PC-9 (cell line): ENCODE measurements at regions not wholly inside any gene's neighbourhood (a gene's known extent, or its start where the extent isn't known, plus 50 kb on each side); places are given as distances from the start of the nearest gene placed in this dataset.

ENCODE experiments used
- BruUV-seq: library from RNA; stranded (reverse); fragments of 400-500 nt; replicated peaks from 2 replicates; lab custom pipeline; 2021; lab: Mats Ljungman, UMichigan
- CTCF ChIA-PET: fragments of 300-600 bp; sonication (Branson Sonifier 250); formaldehyde crosslinking; loops from one replicate; lab custom pipeline; 2022; ENCODE audit warnings: antibody characterized with exemption; lab: Charles Lee
- POLR2A ChIA-PET: fragments of 300-600 bp; sonication (Branson Sonifier 250); formaldehyde crosslinking; loops from one replicate; lab custom pipeline; 2022; ENCODE audit warnings: antibody characterized with exemption; ENCODE audit not compliant: unreplicated experiment; lab: Charles Lee
- DNase-seq, 2 experiments: peaks; one replicate each; pipeline versions ENCODE4 v3.0.0 to v3.0.0-alpha.2; 2015 to 2022; ENCODE audit warnings: mixed read lengths in 1 of 2
- H2AFZ ChIP-seq: fragments of 200-600 bp; sonication (generic); 2 replicates; pipeline ENCODE4 v1.8.1; 2017; ENCODE audit warnings: antibody characterized with exemption
- H3F3A ChIP-seq: fragments of 200-600 bp; sonication (generic); 2 replicates; pipeline ENCODE4 v1.8.1; 2017; ENCODE audit warnings: antibody characterized with exemption, mild to moderate bottlenecking, low read depth; ENCODE audit not compliant: insufficient read depth
- H3K27ac ChIP-seq: fragments of 200-600 bp; sonication (generic); 2 replicates; pipeline ENCODE4 v1.6.1; 2016; ENCODE audit warnings: mixed run types
- H3K27me3 ChIP-seq: fragments of 200-600 bp; sonication (generic); 2 replicates; pipeline ENCODE4 v1.6.1; 2016; ENCODE audit warnings: low read depth, mixed run types; ENCODE audit not compliant: insufficient read depth
- H3K36me3 ChIP-seq: fragments of 200-600 bp; sonication (generic); 2 replicates; pipeline ENCODE4 v1.6.1; 2016; ENCODE audit warnings: low read depth, mixed run types
- H3K4me1 ChIP-seq: fragments of 200-600 bp; sonication (generic); replicated peaks from 2 replicates; pipeline ENCODE4 v1.6.1; 2016; ENCODE audit warnings: mixed run types; ENCODE audit not compliant: insufficient read depth
- H3K4me2 ChIP-seq: fragments of 200-600 bp; sonication (generic); 2 replicates; pipeline ENCODE4 v1.6.1; 2017; ENCODE audit warnings: mixed run types
- H3K4me3 ChIP-seq: fragments of 200-600 bp; sonication (generic); 2 replicates; pipeline ENCODE4 v1.6.1; 2016; ENCODE audit warnings: mixed run types
- H3K79me2 ChIP-seq: fragments of 200-600 bp; sonication (generic); 2 replicates; pipeline ENCODE4 v1.6.1; 2017; ENCODE audit warnings: low read depth, mixed run types
- H3K9me2 ChIP-seq: fragments of 200-600 bp; sonication (generic); 2 replicates; pipeline ENCODE4 v1.8.1; 2017; ENCODE audit warnings: mild to moderate bottlenecking; ENCODE audit not compliant: insufficient read depth
- H3K9me3 ChIP-seq: fragments of 200-600 bp; sonication (generic); 2 replicates; pipeline ENCODE4 v1.8.1; 2016; ENCODE audit warnings: low read depth; ENCODE audit not compliant: insufficient read depth
- H4K20me1 ChIP-seq: fragments of 200-600 bp; sonication (generic); 2 replicates; pipeline ENCODE4 v1.8.1; 2017; ENCODE audit not compliant: insufficient read depth
- EZH2 ChIP-seq: fragments of 200-600 bp; sonication (generic); IDR thresholded peaks from 2 replicates; pipeline ENCODE4 v1.8.0; 2017; ENCODE audit warnings: antibody characterized with exemption, low read depth
- intact Hi-C: fragments of 100-400 bp; cut with micrococcal nuclease; formaldehyde crosslinking; loops from one replicate; pipeline ENCODE4 v1.10.0; 2022; ENCODE audit not compliant: unreplicated experiment
- TF ChIP-seq, protein P1 (sequence below): fragments of 200-600 bp; sonication (generic); conservative IDR thresholded peaks from 2 replicates; pipeline ENCODE4 v1.6.1; 2017; ENCODE audit warnings: mixed run types, antibody characterized with exemption, mild to moderate bottlenecking, moderate library complexity

DNA sequence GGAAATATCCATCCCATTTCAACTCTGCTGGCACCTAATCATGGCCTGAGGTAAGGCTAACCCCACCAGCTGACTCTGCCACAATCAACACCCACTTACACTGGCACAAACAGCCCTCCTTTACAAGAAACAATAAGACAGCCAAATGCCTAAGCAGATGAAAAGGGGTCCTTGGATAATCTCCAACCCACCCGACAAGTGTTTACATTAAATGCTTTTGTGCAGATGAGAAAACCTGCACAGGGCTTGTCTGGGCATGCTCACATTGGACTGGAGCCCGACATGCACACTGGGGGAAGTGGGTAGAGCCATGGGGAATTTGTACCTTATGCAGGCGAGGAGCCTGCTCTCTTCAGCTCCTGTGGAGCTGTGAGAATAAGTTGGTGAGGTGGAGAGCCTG is 138.9 kb upstream of the ITM2A start:
- Histone ChIP-seq H3K9me3 (no peaks in the 10 kb centered on the region), H3K4me2 (no peak overlapping the region), H2AFZ (no peak overlapping the region), H3F3A (no peaks in the 10 kb centered on the region), H4K20me1 (no peaks in the 10 kb centered on the region), H3K9me2 (no peaks in the 10 kb centered on the region), H3K27me3 (no peaks in the 10 kb centered on the region), H3K36me3 (no peaks in the 10 kb centered on the region), H3K4me3 (no peak overlapping the region), H3K79me2 (no peaks in the 10 kb centered on the region), H3K4me1 (no peaks in the 10 kb centered on the region), H3K27ac (no peak overlapping the region)
- DNase-seq = no peak
- ChIA-PET CTCF (no interaction called here), POLR2A (no interaction called here)
- TF ChIP-seq EZH2 = no peak
- TF ChIP-seq, protein P1, sequence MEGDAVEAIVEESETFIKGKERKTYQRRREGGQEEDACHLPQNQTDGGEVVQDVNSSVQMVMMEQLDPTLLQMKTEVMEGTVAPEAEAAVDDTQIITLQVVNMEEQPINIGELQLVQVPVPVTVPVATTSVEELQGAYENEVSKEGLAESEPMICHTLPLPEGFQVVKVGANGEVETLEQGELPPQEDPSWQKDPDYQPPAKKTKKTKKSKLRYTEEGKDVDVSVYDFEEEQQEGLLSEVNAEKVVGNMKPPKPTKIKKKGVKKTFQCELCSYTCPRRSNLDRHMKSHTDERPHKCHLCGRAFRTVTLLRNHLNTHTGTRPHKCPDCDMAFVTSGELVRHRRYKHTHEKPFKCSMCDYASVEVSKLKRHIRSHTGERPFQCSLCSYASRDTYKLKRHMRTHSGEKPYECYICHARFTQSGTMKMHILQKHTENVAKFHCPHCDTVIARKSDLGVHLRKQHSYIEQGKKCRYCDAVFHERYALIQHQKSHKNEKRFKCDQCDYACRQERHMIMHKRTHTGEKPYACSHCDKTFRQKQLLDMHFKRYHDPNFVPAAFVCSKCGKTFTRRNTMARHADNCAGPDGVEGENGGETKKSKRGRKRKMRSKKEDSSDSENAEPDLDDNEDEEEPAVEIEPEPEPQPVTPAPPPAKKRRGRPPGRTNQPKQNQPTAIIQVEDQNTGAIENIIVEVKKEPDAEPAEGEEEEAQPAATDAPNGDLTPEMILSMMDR = no peak
- BruUV-seq = no TSS peak
- intact Hi-C loops = no loop called here

DNA sequence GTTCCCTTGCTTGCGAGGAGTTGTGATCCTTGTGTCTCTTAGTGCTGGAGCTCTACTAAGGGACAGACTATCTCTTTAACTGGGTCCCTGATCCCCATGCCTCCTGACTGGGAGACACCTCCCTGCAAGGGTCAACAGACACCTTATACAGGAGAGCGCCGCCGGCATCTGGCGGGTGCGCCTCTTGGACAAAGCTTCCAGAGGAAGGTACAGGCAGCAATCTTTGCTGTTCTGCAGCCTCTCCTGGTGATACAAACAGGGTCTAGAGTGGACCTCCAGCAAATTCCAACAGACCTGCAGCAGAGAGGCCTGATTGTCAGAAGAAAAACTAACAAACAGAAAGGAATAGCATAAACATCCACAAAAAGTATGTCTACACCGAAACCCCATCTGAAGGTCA is 115.6 kb upstream of the ITM2A start:
- TF ChIP-seq, protein P1 = no peak
- TF ChIP-seq EZH2 = no peak
- Histone ChIP-seq H3K9me3 (no peaks in the 10 kb centered on the region), H3K36me3 (no peaks in the 10 kb centered on the region), H3K27ac (no peak overlapping the region), H4K20me1 (no peaks in the 10 kb centered on the region), H3K79me2 (no peaks in the 10 kb centered on the region), H3K4me3 (no peak overlapping the region), H3F3A (no peaks in the 10 kb centered on the region), H2AFZ (no peak overlapping the region), H3K27me3 (no peaks in the 10 kb centered on the region), H3K4me1 (no peaks in the 10 kb centered on the region), H3K9me2 (no peaks in the 10 kb centered on the region), H3K4me2 (no peak overlapping the region)
- no peak for DNase-seq
- BruUV-seq = no TSS peak
- CTCF ChIA-PET = no interaction called here
- POLR2A ChIA-PET = no interaction called here
- intact Hi-C loops = no loop called here

DNA sequence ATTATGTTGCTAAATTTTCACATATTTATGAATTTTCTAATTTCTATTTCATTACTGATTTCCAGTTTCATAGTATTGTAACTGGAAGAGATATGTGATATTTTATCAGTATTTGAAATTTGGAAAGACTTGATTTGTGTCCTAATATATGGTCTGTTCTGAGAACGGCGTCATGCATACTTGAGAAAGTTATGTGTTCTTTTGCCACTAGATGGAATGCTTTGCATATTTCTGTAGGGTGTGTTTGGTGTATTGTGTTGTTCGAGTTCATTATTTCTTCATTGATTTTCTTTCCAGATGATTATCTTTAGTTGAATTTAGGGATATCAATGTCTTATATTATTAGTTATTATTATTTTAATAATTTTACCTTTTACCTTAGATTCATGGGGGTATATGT is 110.6 kb upstream of the ITM2A start:
- no peaks in the 10 kb centered on the region for H3K4me1 ChIP-seq
- no peaks in the 10 kb centered on the region for H4K20me1 ChIP-seq
- no peaks in the 10 kb centered on the region for H3K36me3 ChIP-seq
- no TSS peak for BruUV-seq
- H3K9me2 ChIP-seq = no peaks in the 10 kb centered on the region
- no peak for DNase-seq
- intact Hi-C loops = no loop called here
- H3K79me2 ChIP-seq = no peaks in the 10 kb centered on the region
- ChIA-PET CTCF (no interaction called here), POLR2A (no interaction called here)
- H3K4me3 ChIP-seq = no peak overlapping the region
- H3K27ac ChIP-seq = no peak overlapping the region
- no peak overlapping the region for H3K4me2 ChIP-seq
- TF ChIP-seq, protein P1 = no peak
- no peak for TF ChIP-seq EZH2
- no peak overlapping the region for H2AFZ ChIP-seq
- no peaks in the 10 kb centered on the region for H3K9me3 ChIP-seq
- H3F3A ChIP-seq = no peaks in the 10 kb centered on the region
- no peaks in the 10 kb centered on the region for H3K27me3 ChIP-seq
